Lower leg skin (tissue), 4 donors: ENCODE measurements at regions not wholly inside any gene's neighbourhood (a gene's known extent, or its start where the extent isn't known, plus 50 kb on each side); places are given as distances from the start of the nearest gene placed in this dataset.

Source experiments
- DNase-seq, 2 donors: peaks; one replicate each; pipeline ENCODE4 v3.0.0-alpha.2; 2019; ENCODE audit warnings: low spot score in 2 of 2
- H3K4me3 ChIP-seq: fragments of 200-600 bp; sonication (generic); 2 replicates; pipeline ENCODE4 v1.5.1; 2017; ENCODE audit warnings: mild to moderate bottlenecking, low read depth; ENCODE audit not compliant: poor library complexity, severe bottlenecking
- POLR2A ChIP-seq, 2 donors: fragments of 450-650 bp; IDR thresholded peaks; one replicate each; pipeline ENCODE4 v1.6.1; 2016 to 2017; ENCODE audit warnings: antibody characterized with exemption in 2 of 2, mild to moderate bottlenecking in 1 of 2, moderate library complexity in 1 of 2
- WGBS, 2 donors: methylation state at CpG; one replicate each; pipeline ENCODE4 v1.1.5; 2018; 5-methylcytosine and 5-hydroxymethylcytosine counted together
- intact Hi-C: fragments of 100-400 bp; cut with DNase I; formaldehyde crosslinking; loops from one replicate; pipeline ENCODE4 v1.15.0; 2023; ENCODE audit warnings: low total_unique reads
- TF ChIP-seq, protein P1 (sequence below), 3 donors: fragments of 450-650 bp; IDR thresholded peaks; one replicate each; pipeline ENCODE4 v1.5.1; 2016; ENCODE audit warnings: antibody characterized with exemption in 3 of 3, mild to moderate bottlenecking in 3 of 3, moderate library complexity in 2 of 3

DNA sequence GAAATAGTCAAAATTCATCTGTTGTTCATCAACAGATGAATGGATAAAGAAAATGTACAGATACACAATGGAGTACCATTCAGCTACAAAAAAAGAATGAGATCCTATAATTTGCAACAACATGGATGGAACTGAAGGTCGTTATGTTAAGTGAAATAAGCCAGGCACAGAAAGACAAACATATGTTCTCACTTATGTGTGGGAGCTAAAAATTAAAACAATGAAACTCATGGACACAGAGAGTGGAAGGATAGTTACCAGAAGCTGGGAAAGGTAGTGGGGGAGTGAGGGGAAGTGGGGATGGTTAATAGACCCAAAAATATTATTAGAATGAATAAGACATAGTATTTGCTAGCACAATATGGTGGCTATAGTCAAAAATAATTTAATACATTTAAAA, 70.0 kb upstream of the KCNMA1 start:
- DNase-seq: no peak
- TF ChIP-seq POLR2A (IDR thresholded peaks at IDR 0.05): no peak
- TF ChIP-seq, protein P1, sequence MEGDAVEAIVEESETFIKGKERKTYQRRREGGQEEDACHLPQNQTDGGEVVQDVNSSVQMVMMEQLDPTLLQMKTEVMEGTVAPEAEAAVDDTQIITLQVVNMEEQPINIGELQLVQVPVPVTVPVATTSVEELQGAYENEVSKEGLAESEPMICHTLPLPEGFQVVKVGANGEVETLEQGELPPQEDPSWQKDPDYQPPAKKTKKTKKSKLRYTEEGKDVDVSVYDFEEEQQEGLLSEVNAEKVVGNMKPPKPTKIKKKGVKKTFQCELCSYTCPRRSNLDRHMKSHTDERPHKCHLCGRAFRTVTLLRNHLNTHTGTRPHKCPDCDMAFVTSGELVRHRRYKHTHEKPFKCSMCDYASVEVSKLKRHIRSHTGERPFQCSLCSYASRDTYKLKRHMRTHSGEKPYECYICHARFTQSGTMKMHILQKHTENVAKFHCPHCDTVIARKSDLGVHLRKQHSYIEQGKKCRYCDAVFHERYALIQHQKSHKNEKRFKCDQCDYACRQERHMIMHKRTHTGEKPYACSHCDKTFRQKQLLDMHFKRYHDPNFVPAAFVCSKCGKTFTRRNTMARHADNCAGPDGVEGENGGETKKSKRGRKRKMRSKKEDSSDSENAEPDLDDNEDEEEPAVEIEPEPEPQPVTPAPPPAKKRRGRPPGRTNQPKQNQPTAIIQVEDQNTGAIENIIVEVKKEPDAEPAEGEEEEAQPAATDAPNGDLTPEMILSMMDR (IDR thresholded peaks at IDR 0.05): no peak
- H3K4me3 ChIP-seq: no peak overlapping the region
- intact Hi-C loops: no loop called here
- 20 to 25% methylated on average over 1 of the region's 1 CpG for WGBS, 2 donors

DNA sequence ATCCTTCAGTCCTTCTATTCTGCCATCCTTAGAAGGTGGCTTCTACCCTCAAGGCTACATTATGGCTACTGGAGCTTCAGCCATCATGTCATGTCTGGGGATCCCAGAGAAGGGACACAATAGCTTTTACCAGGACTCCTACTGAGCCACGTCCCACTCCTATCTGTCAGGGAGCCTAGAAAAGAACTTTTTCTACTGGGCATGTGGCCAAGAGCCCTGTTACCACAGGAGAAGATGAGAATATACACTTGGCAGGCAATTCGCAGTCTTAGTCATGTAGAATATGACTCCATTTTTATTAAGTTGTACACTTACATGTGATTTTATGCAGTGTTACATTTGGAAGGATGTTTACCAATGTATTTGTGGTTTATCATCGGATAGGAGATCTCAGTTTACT, 64.6 kb upstream of the KCNMA1 start:
- intact Hi-C loops: no loop called here
- TF ChIP-seq, protein P1 (IDR thresholded peaks at IDR 0.05): no peak
- no peak for TF ChIP-seq POLR2A (IDR thresholded peaks at IDR 0.05)
- DNase-seq: peak in 1 of 2 donors; percentile 23
- WGBS, 2 donors: 39 to 42% methylated on average over 3 of the region's 3 CpGs
- H3K4me3 ChIP-seq: no peak overlapping the region

DNA sequence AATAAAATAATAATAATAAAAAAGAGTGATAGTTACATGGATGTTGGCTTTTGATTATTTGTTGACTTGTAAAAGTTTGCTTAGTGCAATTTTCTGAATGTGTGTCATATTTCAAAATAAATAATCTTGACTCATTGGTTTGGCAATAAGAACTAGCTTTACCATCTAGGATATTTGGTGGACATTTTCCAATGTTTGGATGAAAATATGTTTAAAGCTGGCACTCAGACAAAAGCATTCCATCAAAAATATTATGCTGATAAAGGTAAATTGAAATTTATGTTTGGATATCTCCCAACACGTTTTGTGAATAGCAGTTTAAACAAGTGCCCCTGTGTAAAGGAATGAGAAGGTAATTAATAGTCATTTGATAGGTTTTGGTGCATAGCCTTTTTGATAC, 62.5 kb upstream of the KCNMA1 start:
- WGBS, 2 donors: 38 to 42% methylated on average over 1 of the region's 1 CpG
- DNase-seq: no peak

GRCh38 chr10:77699080-77699645, 61.6 kb upstream of the KCNMA1 start:
- intact Hi-C loops: no loop called here
- no peak for DNase-seq
- 24 to 28% methylated on average over 1 of the region's 1 CpG for WGBS, 2 donors
- TF ChIP-seq, protein P1 (IDR thresholded peaks at IDR 0.05): no peak
- TF ChIP-seq POLR2A (IDR thresholded peaks at IDR 0.05): no peak
- no peak overlapping the region for H3K4me3 ChIP-seq

More for the DNA sequence above, 62.5 kb upstream of the KCNMA1 start:
- no peak for TF ChIP-seq POLR2A (IDR thresholded peaks at IDR 0.05)
- no peak overlapping the region for H3K4me3 ChIP-seq
- intact Hi-C loops: no loop called here

- DNase-seq: no peak
- intact Hi-C loops: no loop called here
- WGBS, 2 donors: 80 to 85% methylated on average over 5 of the region's 5 CpGs
- H3K4me3 ChIP-seq: no peak overlapping the region
- TF ChIP-seq POLR2A (IDR thresholded peaks at IDR 0.05): no peak
- TF ChIP-seq, protein P1 (IDR thresholded peaks at IDR 0.05): no peak
Observed at GRCh38 chr10:77698267-77698931, 60.8 kb upstream of the KCNMA1 start.

GRCh38 chr10:77696584-77696983, 59.0 kb upstream of the KCNMA1 start:
- TF ChIP-seq, protein P1 (IDR thresholded peaks at IDR 0.05): no peak
- no peak for TF ChIP-seq POLR2A (IDR thresholded peaks at IDR 0.05)
- intact Hi-C loops: no loop called here
- no peak overlapping the region for H3K4me3 ChIP-seq
- 86 to 88% methylated on average over 10 of the region's 10 CpGs for WGBS, 2 donors
- DNase-seq: peak in 1 of 2 donors; percentile 31
